Heart left ventricle (tissue), 16 donors: ENCODE measurements at regions not wholly inside any gene's neighbourhood (a gene's known extent, or its start where the extent isn't known, plus 50 kb on each side); places are given as distances from the start of the nearest gene placed in this dataset.
"Not testable (repeated sequence)": the region's sequence is repeated elsewhere in the genome, so short reads cannot be mapped to it uniquely, and the experiment has no call there.

Experiments
- ATAC-seq, 4 donors: fragments of 200-7000 bp; cut with Tn5 transposase; one replicate each; pipeline ENCODE4 v1.9.1; 2020 to 2022; ENCODE audit warnings: moderate library complexity in 4 of 4, mild to moderate bottlenecking in 3 of 4, moderate number of reproducible peaks in 1 of 4
- DNase-seq, 5 donors: peaks; one replicate each; pipeline ENCODE4 v3.0.0-alpha.2; 2020
- H3K27ac ChIP-seq, 12 donors: fragments of 200-600 bp; sonication (generic) in 4 of 12; one replicate each; pipeline versions ENCODE4 v1.5.0 to v1.8.0; 2016 to 2022; ENCODE audit warnings: mild to moderate bottlenecking in 2 of 12
- H3K27me3 ChIP-seq, 9 donors: fragments of 200-600 bp; sonication (generic) in 2 of 9; one replicate each; pipeline versions ENCODE4 v1.5.1 to v1.8.0; 2016 to 2022; ENCODE audit warnings: mild to moderate bottlenecking in 3 of 9
- H3K36me3 ChIP-seq, 9 donors: fragments of 200-600 bp; sonication (generic) in 2 of 9; one replicate each; pipeline versions ENCODE4 v1.5.0 to v1.8.0; 2018 to 2022; ENCODE audit warnings: mild to moderate bottlenecking in 2 of 9
- H3K4me1 ChIP-seq, 12 donors: fragments of 200-600 bp; sonication (generic) in 4 of 12; one replicate each; pipeline versions ENCODE4 v1.5.0 to v1.8.0; 2016 to 2022; ENCODE audit warnings: mild to moderate bottlenecking in 3 of 12
- H3K4me3 ChIP-seq, 12 donors: fragments of 200-600 bp; sonication (generic) in 4 of 12; one replicate each; pipeline versions ENCODE4 v1.5.0 to v1.8.0; 2017 to 2022; ENCODE audit warnings: mild to moderate bottlenecking in 9 of 12, moderate library complexity in 4 of 12
- H3K9me3 ChIP-seq, 12 donors: fragments of 200-600 bp; sonication (generic) in 4 of 12; one replicate each; pipeline versions ENCODE4 v1.5.0 to v1.8.0; 2016 to 2022; ENCODE audit warnings: mild to moderate bottlenecking in 1 of 12
- CTCF ChIP-seq, 12 donors: fragments of 200-600 bp; sonication (generic) in 4 of 12; IDR thresholded peaks; one replicate each; pipeline versions ENCODE4 v1.5.0 to v1.8.0; 2018 to 2022; ENCODE audit warnings: antibody characterized with exemption in 12 of 12, mild to moderate bottlenecking in 5 of 12
- POLR2A ChIP-seq, 2 donors: fragments of 450-650 bp; IDR thresholded peaks; one replicate each; pipeline ENCODE4 v1.6.1; 2017; ENCODE audit warnings: antibody characterized with exemption in 2 of 2, mild to moderate bottlenecking in 2 of 2, moderate library complexity in 2 of 2
- WGBS, 4 donors: extraction: QIAGEN DNeasy Blood & Tissue Kit in 2 of 4; methylation state at CpG; one replicate each; pipeline versions ENCODE4 v1.1.5 to v1.1.7; 2013 to 2018; 5-methylcytosine and 5-hydroxymethylcytosine counted together
- intact Hi-C, 10 donors: fragments of 100-400 bp; cut with DNase I; formaldehyde crosslinking; loops; one replicate each; pipeline versions ENCODE4 v1.11.1 to v1.14.2; 2022
- donor health status: ischemic (EF 13 %, LVEDD 7.1; RV severe dilation, severe dysfunction).
- donor health status: healthy with polysubstance abuse.
- donor health status: DM: no; HTN: yes; CAD: no.
- donor health status: DM: no; HTN: no; CAD: no.
- donor health status: ischemic (EF 25% LVEDD 6.9; RV normal size, moderate dysfunction).
- donor health status: ischemic (EF 25% LVEDD 5.7; RV mildly dilated, moderate dysfunction).
- donor health status: healthy.
- donor health status: DM: yes; HTN: yes; CAD: no.
- donor health status: ischemic (EF 35%, LVEDD 5.7; RV mildly dilated, moderate dysfunction).
- donor health status: nonischemic (EF 11% LVEDD 7.7; RV severe dilation, severe dysfunction).
- donor health status: DM: yes; HTN: yes; CAD: no.
- donor health status: PGD.
- donor health status: ischemic (EF 29% LVEDD 5.4; RV normal size, mild dysfunction).
- donor health status: nonischemic (EF 23%, LVEDD 6.1; RV moderate dilation, normal function).

- H3K4me1 ChIP-seq, result no peaks in the 10 kb centered on the region
- H3K4me3 ChIP-seq, result no peak overlapping the region
- intact Hi-C loops, result no loop called here
- no peak overlapping the region for H3K27ac ChIP-seq
- TF ChIP-seq POLR2A (IDR thresholded peaks at IDR 0.05) (no peak), CTCF (IDR thresholded peaks at IDR 0.05) (no peak)
- no peaks in the 10 kb centered on the region for H3K27me3 ChIP-seq
- no peak for DNase-seq
- no peaks in the 10 kb centered on the region for H3K9me3 ChIP-seq
- ATAC-seq, result no peak
- H3K36me3 ChIP-seq, result no peaks in the 10 kb centered on the region
Measured at GRCh38 chrX:113492895-113493294, 652.3 kb upstream of the AMOT start.

GRCh38 chrX:113473418-113473817 is 632.8 kb upstream of the AMOT start:
- 67 to 80% (median 70%) methylated on average over 3 of the region's 3 CpGs for WGBS, 4 donors
- H3K27me3 ChIP-seq, result peaks cover 0 to 6% (median 0%) of the 10 kb centered on the region in 9 donors
- TF ChIP-seq CTCF (IDR thresholded peaks at IDR 0.05), result no peak
- TF ChIP-seq POLR2A (IDR thresholded peaks at IDR 0.05), result no peak
- DNase-seq (no peak), ATAC-seq (no peak)
- H3K9me3 ChIP-seq, result peaks cover 0 to 3% (median 0%) of the 10 kb centered on the region in 12 donors
- H3K4me3 ChIP-seq, result no peak overlapping the region
- H3K36me3 ChIP-seq, result no peaks in the 10 kb centered on the region
- H3K4me1 ChIP-seq, result no peaks in the 10 kb centered on the region
- intact Hi-C loops, result no loop called here
- H3K27ac ChIP-seq, result no peak overlapping the region

DNA sequence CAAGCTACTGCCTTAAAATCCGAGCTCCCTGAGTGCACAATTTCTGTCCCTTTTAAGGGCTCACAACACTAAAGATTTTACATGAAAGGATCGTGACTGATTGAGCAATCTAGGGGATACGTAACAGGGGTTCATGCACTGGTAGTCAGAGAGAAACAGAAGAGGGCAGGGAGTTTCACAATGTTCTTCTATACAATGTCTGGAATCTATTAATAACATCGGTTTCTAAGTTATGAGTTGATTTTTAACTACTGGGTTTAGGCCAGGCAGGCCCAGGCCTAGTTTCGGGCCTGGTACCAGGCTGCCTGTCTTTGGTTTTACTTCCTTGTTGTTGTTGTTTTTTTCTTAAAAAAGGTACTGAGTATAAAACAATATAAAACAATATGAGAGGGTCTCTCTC is 632.4 kb upstream of the AMOT start:
- H3K27me3 ChIP-seq, H3K9me3 ChIP-seq, H3K27ac ChIP-seq, DNase-seq, H3K4me3 ChIP-seq, H3K4me1 ChIP-seq, intact Hi-C loops, H3K36me3 ChIP-seq, ATAC-seq: not testable (repeated sequence)
- WGBS, 4 donors, result 64 to 74% (median 71%) methylated on average over 5 of the region's 5 CpGs

GRCh38 chrX:113470166-113470565 is 629.5 kb upstream of the AMOT start:
- Histone ChIP-seq H3K27ac (no peak overlapping the region), H3K4me3 (no peak overlapping the region), H3K27me3 (peaks cover 0 to 6% (median 0%) of the 10 kb centered on the region in 9 donors), H3K4me1 (no peaks in the 10 kb centered on the region), H3K9me3 (no peaks in the 10 kb centered on the region), H3K36me3 (no peaks in the 10 kb centered on the region)
- ATAC-seq (no peak), DNase-seq (no peak)
- intact Hi-C loops, result no loop called here
- WGBS, 4 donors, result 30 to 58% (median 42%) methylated on average over 4 of the region's 4 CpGs
- TF ChIP-seq CTCF (IDR thresholded peaks at IDR 0.05) (no peak), POLR2A (IDR thresholded peaks at IDR 0.05) (no peak)

- DNase-seq (no peak), ATAC-seq (no peak)
- Histone ChIP-seq H3K9me3 (peaks cover 0 to 5% (median 0%) of the 10 kb centered on the region in 12 donors), H3K27ac (no peak overlapping the region), H3K27me3 (no peaks in the 10 kb centered on the region), H3K36me3 (no peaks in the 10 kb centered on the region), H3K4me3 (no peak overlapping the region), H3K4me1 (no peaks in the 10 kb centered on the region)
- WGBS, 4 donors, result 34 to 46% (median 40%) methylated on average over 2 of the region's 2 CpGs
- TF ChIP-seq POLR2A (IDR thresholded peaks at IDR 0.05) (no peak), CTCF (IDR thresholded peaks at IDR 0.05) (no peak)
- intact Hi-C loops, result no loop called here
Measured at GRCh38 chrX:113457719-113458118, 617.1 kb upstream of the AMOT start.
